RWPE2 (cell line): ENCODE measurements at regions not wholly inside any gene's neighbourhood (a gene's known extent, or its start where the extent isn't known, plus 50 kb on each side); places are given as distances from the start of the nearest gene placed in this dataset.
"Not testable (repeated sequence)": the region's sequence is repeated elsewhere in the genome, so short reads cannot be mapped to it uniquely, and the experiment has no call there.

Source experiments
- ATAC-seq: fragments of 200-7000 bp; cut with Tn5 transposase; 3 replicates; pipeline ENCODE4 v1.9.1; 2021; ENCODE audit warnings: low read depth
- DNase-seq: peaks from one replicate; pipeline ENCODE4 v3.0.0-alpha.2; 2020; ENCODE audit warnings: low spot score
- H3K27ac ChIP-seq: fragments of 450-650 bp; 2 replicates; pipeline ENCODE4 v1.5.1; 2017; ENCODE audit warnings: mild to moderate bottlenecking; ENCODE audit not compliant: poor library complexity, severe bottlenecking
- H3K27me3 ChIP-seq: fragments of 250-450 bp; sonication (Bioruptor Pico); 2 replicates; pipeline ENCODE4 v1.5.1; 2021; ENCODE audit warnings: mild to moderate bottlenecking, moderate library complexity; ENCODE audit not compliant: insufficient read depth, poor library complexity, severe bottlenecking
- H3K36me3 ChIP-seq: fragments of 250-450 bp; sonication (Bioruptor Pico); 2 replicates; pipeline ENCODE4 v1.5.1; 2020; ENCODE audit warnings: low read depth, mild to moderate bottlenecking, moderate library complexity
- H3K4me1 ChIP-seq: fragments of 250-450 bp; sonication (Bioruptor Pico); 2 replicates; pipeline ENCODE4 v1.5.1; 2021; ENCODE audit warnings: mild to moderate bottlenecking, moderate library complexity; ENCODE audit not compliant: insufficient read depth, poor library complexity, severe bottlenecking
- H3K4me3 ChIP-seq: fragments of 250-450 bp; sonication (Bioruptor Pico); 2 replicates; pipeline ENCODE4 v1.5.1; 2021; ENCODE audit warnings: mild to moderate bottlenecking, moderate library complexity; ENCODE audit not compliant: severe bottlenecking
- H3K9me3 ChIP-seq: fragments of 250-450 bp; sonication (Bioruptor Pico); 2 replicates; pipeline ENCODE4 v1.5.1; 2021; ENCODE audit warnings: mild to moderate bottlenecking, moderate library complexity; ENCODE audit not compliant: severe bottlenecking
- TF ChIP-seq, protein P1 (sequence below): fragments of 450-650 bp; IDR thresholded peaks from one replicate; pipeline ENCODE4 v1.5.1; 2017; ENCODE audit warnings: mild to moderate bottlenecking, moderate library complexity; ENCODE audit not compliant: poor library complexity, severe bottlenecking

DNA sequence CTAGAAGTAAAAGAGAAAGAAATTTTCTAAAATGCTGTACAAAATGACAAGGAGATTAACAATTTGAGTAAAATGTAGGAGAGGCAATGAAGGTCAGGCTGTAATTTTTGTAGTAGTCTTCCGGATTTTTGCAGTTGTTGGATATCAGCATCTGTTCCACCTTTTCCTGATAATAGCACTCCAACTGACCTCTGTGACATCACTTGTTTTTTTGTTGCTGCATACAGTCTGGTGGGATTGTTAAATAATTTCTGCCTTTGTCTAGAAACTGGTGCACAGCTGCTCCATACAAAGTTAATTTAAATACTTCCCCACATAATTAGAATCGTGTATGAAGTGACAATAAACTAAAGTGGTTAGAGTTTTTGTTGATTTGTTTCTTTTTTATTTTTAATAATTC, 731.4 kb downstream of the PLOD2 start:
- ATAC-seq (no peak), DNase-seq (no peak)
- Histone ChIP-seq H3K9me3 (no peaks in the 10 kb centered on the region), H3K4me3 (no peak overlapping the region), H3K27ac (no peak overlapping the region), H3K4me1 (no peaks in the 10 kb centered on the region), H3K27me3 (no peaks in the 10 kb centered on the region), H3K36me3 (no peaks in the 10 kb centered on the region)
- TF ChIP-seq, protein P1, sequence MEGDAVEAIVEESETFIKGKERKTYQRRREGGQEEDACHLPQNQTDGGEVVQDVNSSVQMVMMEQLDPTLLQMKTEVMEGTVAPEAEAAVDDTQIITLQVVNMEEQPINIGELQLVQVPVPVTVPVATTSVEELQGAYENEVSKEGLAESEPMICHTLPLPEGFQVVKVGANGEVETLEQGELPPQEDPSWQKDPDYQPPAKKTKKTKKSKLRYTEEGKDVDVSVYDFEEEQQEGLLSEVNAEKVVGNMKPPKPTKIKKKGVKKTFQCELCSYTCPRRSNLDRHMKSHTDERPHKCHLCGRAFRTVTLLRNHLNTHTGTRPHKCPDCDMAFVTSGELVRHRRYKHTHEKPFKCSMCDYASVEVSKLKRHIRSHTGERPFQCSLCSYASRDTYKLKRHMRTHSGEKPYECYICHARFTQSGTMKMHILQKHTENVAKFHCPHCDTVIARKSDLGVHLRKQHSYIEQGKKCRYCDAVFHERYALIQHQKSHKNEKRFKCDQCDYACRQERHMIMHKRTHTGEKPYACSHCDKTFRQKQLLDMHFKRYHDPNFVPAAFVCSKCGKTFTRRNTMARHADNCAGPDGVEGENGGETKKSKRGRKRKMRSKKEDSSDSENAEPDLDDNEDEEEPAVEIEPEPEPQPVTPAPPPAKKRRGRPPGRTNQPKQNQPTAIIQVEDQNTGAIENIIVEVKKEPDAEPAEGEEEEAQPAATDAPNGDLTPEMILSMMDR = no peak

DNA sequence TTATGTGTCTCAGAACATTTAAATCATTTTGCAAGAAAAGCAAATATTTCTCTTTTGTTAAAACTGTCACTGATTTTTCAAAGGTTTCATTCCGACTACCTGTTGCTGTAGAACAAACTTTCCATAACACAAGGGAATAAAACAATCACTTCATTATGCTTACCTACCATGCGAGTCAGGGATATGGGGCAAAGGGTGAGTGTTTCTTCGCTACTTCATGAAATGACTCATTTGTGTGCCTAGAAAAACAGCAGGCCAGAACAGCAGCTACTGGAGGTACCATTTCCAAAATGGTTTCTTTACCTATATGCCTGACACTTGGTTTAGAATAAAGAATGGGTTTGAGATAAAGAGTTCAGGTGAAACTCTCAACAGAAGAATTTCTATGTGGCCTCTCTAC, 712.5 kb downstream of the PLOD2 start:
- H3K9me3 ChIP-seq = peaks cover 2% of the 10 kb centered on the region
- no peak for DNase-seq
- H3K4me1 ChIP-seq = no peaks in the 10 kb centered on the region
- ATAC-seq = no peak
- no peak overlapping the region for H3K27ac ChIP-seq
- no peak overlapping the region for H3K4me3 ChIP-seq
- no peaks in the 10 kb centered on the region for H3K36me3 ChIP-seq
- TF ChIP-seq, protein P1 = no peak
- no peaks in the 10 kb centered on the region for H3K27me3 ChIP-seq

DNA sequence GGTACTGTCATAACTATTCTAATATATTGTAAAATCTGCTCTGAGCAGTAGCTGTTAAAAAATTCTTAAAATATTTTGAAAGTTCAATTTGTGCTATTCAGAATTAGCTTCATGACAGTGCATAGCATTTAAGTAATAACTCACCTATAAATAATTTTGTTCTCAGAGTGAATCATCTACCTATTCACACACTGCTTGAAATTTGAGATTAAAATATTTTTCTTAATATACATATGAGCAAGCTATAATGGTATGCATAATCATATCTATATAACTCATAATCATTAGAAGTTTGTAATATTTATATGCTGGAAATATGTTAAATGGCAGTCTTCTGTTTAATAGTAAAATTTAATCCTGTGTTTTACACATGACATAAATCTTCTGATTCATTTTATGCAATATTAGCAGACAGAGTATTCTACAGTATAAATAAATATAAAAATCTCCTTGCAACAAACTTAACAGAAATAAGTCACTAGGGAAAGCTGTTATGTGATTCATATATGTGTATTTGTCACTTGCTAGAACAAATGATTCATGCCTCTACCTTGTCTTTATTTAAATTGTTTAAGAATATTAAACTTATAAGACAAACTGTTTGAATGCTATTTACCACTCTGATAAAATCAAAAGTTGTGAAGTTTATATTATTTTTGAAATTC, 710.8 kb downstream of the PLOD2 start:
- ATAC-seq (peak; percentile 64), DNase-seq (no peak)
- Histone ChIP-seq H3K9me3 (peaks cover 2% of the 10 kb centered on the region), H3K36me3 (no peaks in the 10 kb centered on the region), H3K27ac (no peak overlapping the region), H3K4me1 (no peaks in the 10 kb centered on the region), H3K27me3 (no peaks in the 10 kb centered on the region), H3K4me3 (no peak overlapping the region)
- TF ChIP-seq, protein P1 = no peak

DNA sequence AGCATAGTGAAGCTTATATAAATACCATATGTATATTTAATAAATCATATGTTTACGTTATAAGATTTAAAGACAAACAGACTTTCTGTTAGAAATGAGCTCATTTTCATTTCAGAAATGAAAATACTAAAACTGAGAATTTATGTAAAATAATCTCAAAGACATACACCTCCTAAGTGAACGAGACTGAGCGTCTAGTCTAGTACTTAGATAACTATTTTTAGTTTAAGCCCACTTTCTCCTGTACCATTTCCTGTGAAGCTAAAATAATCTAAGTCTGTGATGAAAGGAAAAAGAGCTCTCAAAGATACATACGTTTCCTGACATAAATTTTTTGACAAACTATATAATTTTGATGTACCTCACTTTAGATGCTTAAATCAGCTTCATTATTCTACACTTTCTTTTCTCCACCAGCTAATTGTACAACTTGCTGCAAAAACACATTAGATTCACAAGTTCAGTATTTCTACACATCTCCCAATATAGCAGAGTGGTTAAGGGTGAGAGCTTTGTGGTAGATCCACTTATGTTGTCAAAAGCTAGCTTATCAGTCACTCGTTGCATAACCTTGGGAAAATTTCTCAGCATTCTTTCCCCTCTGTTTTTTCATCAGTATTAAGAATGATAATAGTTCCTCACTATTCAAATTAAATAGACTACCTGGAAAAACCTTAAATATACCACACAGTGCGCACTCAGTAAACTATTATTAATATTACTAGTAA, 703.0 kb downstream of the PLOD2 start:
- no peaks in the 10 kb centered on the region for H3K4me1 ChIP-seq
- DNase-seq = no peak
- H3K36me3 ChIP-seq = no peaks in the 10 kb centered on the region
- H3K9me3 ChIP-seq = peaks cover 2% of the 10 kb centered on the region
- H3K4me3 ChIP-seq = no peak overlapping the region
- no peak for ATAC-seq
- no peak overlapping the region for H3K27ac ChIP-seq
- no peaks in the 10 kb centered on the region for H3K27me3 ChIP-seq
- TF ChIP-seq, protein P1 = no peak

DNA sequence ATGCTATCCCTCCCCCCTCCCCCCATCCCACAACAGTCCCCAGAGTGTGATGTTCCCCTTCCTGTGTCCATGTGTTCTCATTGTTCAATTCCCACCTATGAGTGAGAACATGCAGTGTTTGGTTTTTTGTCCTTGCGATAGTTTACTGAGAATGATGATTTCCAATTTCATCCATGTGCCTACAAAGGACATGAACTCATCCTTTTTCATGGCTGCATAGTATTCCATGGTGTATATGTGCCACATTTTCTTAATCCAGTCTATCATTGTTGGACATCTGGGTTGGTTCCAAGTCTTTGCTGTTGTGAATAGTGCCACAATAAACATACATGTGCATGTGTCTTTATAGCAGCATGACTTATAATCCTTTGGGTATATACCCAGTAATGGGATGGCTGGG, 701.3 kb downstream of the PLOD2 start:
- not testable (repeated sequence) for H3K4me1 ChIP-seq, H3K27ac ChIP-seq, DNase-seq, H3K27me3 ChIP-seq, H3K36me3 ChIP-seq, ATAC-seq, H3K4me3 ChIP-seq, H3K9me3 ChIP-seq
